Osteocyte (in vitro differentiated cells): ENCODE measurements at regions not wholly inside any gene's neighbourhood (a gene's known extent, or its start where the extent isn't known, plus 50 kb on each side); places are given as distances from the start of the nearest gene placed in this dataset.

Source experiments
- DNase-seq: peaks from one replicate; pipeline ENCODE4 v3.0.0; 2021; ENCODE audit warnings: mixed read lengths; ENCODE audit not compliant: unreplicated experiment; ENCODE audit errors: extremely low spot score
- H3K27ac Mint-ChIP-seq: one replicate; pipeline ENCODE4 v1.8.0; 2021; ENCODE audit warnings: mild to moderate bottlenecking, mixed read lengths; ENCODE audit not compliant: unreplicated experiment
- H3K27me3 Mint-ChIP-seq: one replicate; pipeline ENCODE4 v1.8.0; 2021; ENCODE audit warnings: mixed read lengths; ENCODE audit not compliant: unreplicated experiment
- H3K36me3 Mint-ChIP-seq: one replicate; pipeline ENCODE4 v1.8.0; 2021; ENCODE audit warnings: mixed read lengths; ENCODE audit not compliant: unreplicated experiment
- H3K4me1 Mint-ChIP-seq: one replicate; pipeline ENCODE4 v1.8.0; 2021; ENCODE audit warnings: mixed read lengths; ENCODE audit not compliant: unreplicated experiment
- H3K4me3 Mint-ChIP-seq: one replicate; pipeline ENCODE4 v1.8.0; 2021; ENCODE audit warnings: mild to moderate bottlenecking, moderate library complexity, mixed read lengths; ENCODE audit not compliant: unreplicated experiment
- H3K9me3 Mint-ChIP-seq: one replicate; pipeline ENCODE4 v1.8.0; 2021; ENCODE audit warnings: mixed read lengths; ENCODE audit not compliant: unreplicated experiment
- CTCF ChIP-seq: fragments of 200-600 bp; sonication (generic); IDR thresholded peaks from 2 replicates; pipeline ENCODE4 v1.5.0; 2021; ENCODE audit warnings: antibody characterized with exemption, mild to moderate bottlenecking, moderate library complexity

- Mint-ChIP-seq H3K27ac (peak overlapping the region; percentile 63), H3K27me3 (no peaks in the 10 kb centered on the region), H3K4me1 (peaks cover 37% of the 10 kb centered on the region), H3K36me3 (no peaks in the 10 kb centered on the region), H3K4me3 (no peak overlapping the region), H3K9me3 (no peaks in the 10 kb centered on the region)
- no peak for DNase-seq
- TF ChIP-seq CTCF, result no peak
Measured at GRCh38 chr3:190197346-190197763, 76.7 kb upstream of the P3H2 start.

- no peak for TF ChIP-seq CTCF
- no peak overlapping the region for H3K27ac Mint-ChIP-seq
- peaks cover 32% of the 10 kb centered on the region for H3K4me1 Mint-ChIP-seq
- H3K27me3 Mint-ChIP-seq, result no peaks in the 10 kb centered on the region
- no peaks in the 10 kb centered on the region for H3K9me3 Mint-ChIP-seq
- DNase-seq, result no peak
- H3K4me3 Mint-ChIP-seq, result no peak overlapping the region
- no peaks in the 10 kb centered on the region for H3K36me3 Mint-ChIP-seq
Measured at GRCh38 chr3:190194506-190194905, 73.8 kb upstream of the P3H2 start.

GRCh38 chr3:190193210-190193609 is 72.5 kb upstream of the P3H2 start:
- Mint-ChIP-seq H3K36me3 (no peaks in the 10 kb centered on the region), H3K9me3 (no peaks in the 10 kb centered on the region), H3K4me1 (peaks cover 43% of the 10 kb centered on the region), H3K27ac (no peak overlapping the region), H3K27me3 (no peaks in the 10 kb centered on the region), H3K4me3 (no peak overlapping the region)
- TF ChIP-seq CTCF, result no peak
- no peak for DNase-seq

- H3K27me3 Mint-ChIP-seq, result no peaks in the 10 kb centered on the region
- no peak overlapping the region for H3K4me3 Mint-ChIP-seq
- no peak for DNase-seq
- peaks cover 43% of the 10 kb centered on the region for H3K4me1 Mint-ChIP-seq
- H3K36me3 Mint-ChIP-seq, result no peaks in the 10 kb centered on the region
- TF ChIP-seq CTCF, result no peak
- H3K9me3 Mint-ChIP-seq, result no peaks in the 10 kb centered on the region
- H3K27ac Mint-ChIP-seq, result no peak overlapping the region
Measured at GRCh38 chr3:190192739-190193138, 72.0 kb upstream of the P3H2 start.

GRCh38 chr3:190192087-190192486 is 71.4 kb upstream of the P3H2 start:
- H3K27me3 Mint-ChIP-seq, result no peaks in the 10 kb centered on the region
- H3K4me1 Mint-ChIP-seq, result peaks cover 41% of the 10 kb centered on the region
- no peak for DNase-seq
- TF ChIP-seq CTCF, result no peak
- H3K36me3 Mint-ChIP-seq, result no peaks in the 10 kb centered on the region
- H3K9me3 Mint-ChIP-seq, result no peaks in the 10 kb centered on the region
- no peak overlapping the region for H3K27ac Mint-ChIP-seq
- H3K4me3 Mint-ChIP-seq, result no peak overlapping the region
